H4 (cell line): ENCODE measurements at regions not wholly inside any gene's neighbourhood (a gene's known extent, or its start where the extent isn't known, plus 50 kb on each side); places are given as distances from the start of the nearest gene placed in this dataset.
A peak's percentile ranks its signal among the peaks of the same experiment; 100 is the strongest.
"Not testable (repeated sequence)": the region's sequence is repeated elsewhere in the genome, so short reads cannot be mapped to it uniquely, and the experiment has no call there.

Experiments used
- DNase-seq: peaks from one replicate; pipeline ENCODE4 v3.0.0-alpha.2; 2015; ENCODE audit warnings: low spot score

GRCh38 chr6:28838634-28839442 is 84.9 kb downstream of the TRIM27 start:
- DNase-seq, result peak; percentile 81

GRCh38 chr6:28839443-28840120 is 84.2 kb downstream of the TRIM27 start:
- no peak for DNase-seq

GRCh38 chr6:28841290-28841689 is 82.5 kb downstream of the TRIM27 start:
- DNase-seq, result no peak

GRCh38 chr6:28848756-28849155 is 75.0 kb downstream of the TRIM27 start:
- DNase-seq, result not testable (repeated sequence)
